ENCODE measurements at regions not wholly inside any gene's neighbourhood (a gene's known extent, or its start where the extent isn't known, plus 50 kb on each side); places are given as distances from the start of the nearest gene placed in this dataset.

- DNase-seq (ENCODE audit: low spot score) = no peak
Observed at GRCh38 chr14:22477569-22478194, 111.3 kb downstream of the DAD1 start.

- DNase-seq (ENCODE audit: low spot score) = no peak
Observed at GRCh38 chr14:22476887-22477286, 112.1 kb downstream of the DAD1 start.

- DNase-seq (ENCODE audit: low spot score) = no peak
Observed at GRCh38 chr14:22476005-22476751, 112.8 kb downstream of the DAD1 start.

GRCh38 chr14:22475381-22475780 lies 113.6 kb downstream of the DAD1 start:
- no peak for DNase-seq (ENCODE audit: low spot score)

GRCh38 chr14:22474730-22475351 lies 114.2 kb downstream of the DAD1 start:
- peak; percentile 19 for DNase-seq (ENCODE audit: low spot score)

- DNase-seq (ENCODE audit: low spot score) = peak; percentile 30
Observed at GRCh38 chr14:22472935-22473854, 115.8 kb downstream of the DAD1 start.

GRCh38 chr14:22472466-22472865 lies 116.6 kb downstream of the DAD1 start:
- no peak for DNase-seq (ENCODE audit: low spot score)

GRCh38 chr14:22471545-22472121 lies 117.4 kb downstream of the DAD1 start:
- no peak for DNase-seq (ENCODE audit: low spot score)

- no peak for DNase-seq (ENCODE audit: low spot score)
Observed at GRCh38 chr14:22469538-22470303, 119.3 kb downstream of the DAD1 start.

GRCh38 chr14:22468830-22469229 lies 120.2 kb downstream of the DAD1 start:
- no peak for DNase-seq (ENCODE audit: low spot score)

GRCh38 chr14:22466491-22466890 lies 122.5 kb downstream of the DAD1 start:
- DNase-seq (ENCODE audit: low spot score) = no peak

- no peak for DNase-seq (ENCODE audit: low spot score)
Observed at GRCh38 chr14:22465201-22465840, 123.7 kb downstream of the DAD1 start.

GRCh38 chr14:22464422-22465142 lies 124.4 kb downstream of the DAD1 start:
- no peak for DNase-seq (ENCODE audit: low spot score)

- DNase-seq (ENCODE audit: low spot score) = no peak
Observed at GRCh38 chr14:22463763-22464173, 125.3 kb downstream of the DAD1 start.

GRCh38 chr14:22462923-22463322 lies 126.1 kb downstream of the DAD1 start:
- DNase-seq (ENCODE audit: low spot score) = no peak

- DNase-seq (ENCODE audit: low spot score) = no peak
Observed at GRCh38 chr14:22460461-22461195, 128.4 kb downstream of the DAD1 start.

GRCh38 chr14:22458737-22459136 lies 130.3 kb downstream of the DAD1 start:
- DNase-seq (ENCODE audit: low spot score) = no peak

GRCh38 chr14:22456998-22457594 lies 131.9 kb downstream of the DAD1 start:
- DNase-seq (ENCODE audit: low spot score) = no peak

- no peak for DNase-seq (ENCODE audit: low spot score)
Observed at GRCh38 chr14:22456421-22456820, 132.6 kb downstream of the DAD1 start.
